Astrocyte of the cerebellum (primary cell): ENCODE measurements at regions not wholly inside any gene's neighbourhood (a gene's known extent, or its start where the extent isn't known, plus 50 kb on each side); places are given as distances from the start of the nearest gene placed in this dataset.

Experiments used
- DNase-seq: peaks from one replicate; pipeline ENCODE4 v3.0.0-alpha.2; 2011; ENCODE audit warnings: low read depth
- H3K4me3 ChIP-seq: 2 replicates; pipeline ENCODE4 v1.5.1; 2011; ENCODE audit warnings: mild to moderate bottlenecking, low read depth, low read length, moderate library complexity
- CTCF ChIP-seq: IDR thresholded peaks from 2 replicates; pipeline ENCODE4 v1.5.1; 2012; ENCODE audit warnings: low read length, low read depth, moderate library complexity, mild to moderate bottlenecking; ENCODE audit errors: missing control alignments
- in situ Hi-C: cut with HindIII; loops from 2 replicates; pipeline ENCODE4 v1.10.0; 2017; ENCODE audit warnings: low sequenced_read_pairs

GRCh38 chr2:240232264-240232915, 91.9 kb upstream of the OTOS start:
- no peak for TF ChIP-seq CTCF
- no peak for DNase-seq
- no peak overlapping the region for H3K4me3 ChIP-seq
- in situ Hi-C loops, result no loop called here

GRCh38 chr2:240232961-240233884, 92.8 kb upstream of the OTOS start:
- peak overlapping the region; percentile 24 for H3K4me3 ChIP-seq
- in situ Hi-C loops, result no loop called here
- peak; percentile 37 for DNase-seq
- peak; percentile 85 for TF ChIP-seq CTCF

- no peak overlapping the region for H3K4me3 ChIP-seq
- no peak for TF ChIP-seq CTCF
- in situ Hi-C loops, result no loop called here
- no peak for DNase-seq
These were observed 93.5 kb upstream of the OTOS start for GRCh38 chr2:240233885-240234502.

GRCh38 chr2:240234503-240234951, 94.1 kb upstream of the OTOS start:
- DNase-seq, result no peak
- TF ChIP-seq CTCF, result no peak
- no peak overlapping the region for H3K4me3 ChIP-seq
- in situ Hi-C loops, result no loop called here

GRCh38 chr2:240235149-240235803, 94.8 kb upstream of the OTOS start:
- no peak for TF ChIP-seq CTCF
- no peak overlapping the region for H3K4me3 ChIP-seq
- DNase-seq, result no peak
- in situ Hi-C loops, result no loop called here

- no peak for TF ChIP-seq CTCF
- no peak for DNase-seq
These were observed 95.4 kb upstream of the OTOS start for GRCh38 chr2:240235811-240236210.

More at GRCh38 chr2:240235811-240236210, 95.4 kb upstream of the OTOS start:
- no peak overlapping the region for H3K4me3 ChIP-seq
- in situ Hi-C loops, result no loop called here
